Endodermal cell (in vitro differentiated cells): ENCODE measurements at regions not wholly inside any gene's neighbourhood (a gene's known extent, or its start where the extent isn't known, plus 50 kb on each side); places are given as distances from the start of the nearest gene placed in this dataset.

Experiments
- DNase-seq: peaks from one replicate; pipeline ENCODE4 v3.0.0-alpha.2; 2017
- H3K27ac ChIP-seq: 2 replicates; pipeline ENCODE4 v1.5.1; 2013; ENCODE audit warnings: mild to moderate bottlenecking, low read depth, low read length, moderate library complexity
- H3K27me3 ChIP-seq: 2 replicates; pipeline ENCODE4 v1.6.1; 2013; ENCODE audit warnings: mild to moderate bottlenecking, low read length, moderate library complexity; ENCODE audit not compliant: insufficient read depth, control insufficient read depth, poor library complexity, severe bottlenecking
- H3K36me3 ChIP-seq: 2 replicates; pipeline ENCODE4 v1.7.0; 2013; ENCODE audit warnings: mild to moderate bottlenecking, low read length, moderate library complexity; ENCODE audit not compliant: control insufficient read depth, insufficient read depth
- H3K4me1 ChIP-seq: one replicate; pipeline ENCODE4 v1.7.0; 2013; ENCODE audit warnings: low read length; ENCODE audit not compliant: control insufficient read depth, insufficient read depth
- H3K4me3 ChIP-seq: 2 replicates; pipeline ENCODE4 v1.5.1; 2013; ENCODE audit warnings: mild to moderate bottlenecking, low read length, moderate library complexity
- H3K9ac ChIP-seq: 2 replicates; pipeline ENCODE4 v1.6.1; 2013; ENCODE audit warnings: mild to moderate bottlenecking, low read length, moderate library complexity; ENCODE audit not compliant: poor library complexity, severe bottlenecking; ENCODE audit errors: extremely low read depth
- H3K9me3 ChIP-seq: 2 replicates; pipeline ENCODE4 v1.6.1; 2013; ENCODE audit warnings: mild to moderate bottlenecking, low read length, moderate library complexity; ENCODE audit not compliant: control insufficient read depth
- H3K27ac Mint-ChIP-seq: 2 replicates; pipeline ENCODE4 v1.8.0; 2020; ENCODE audit warnings: mixed read lengths
- H3K27me3 Mint-ChIP-seq: 2 replicates; pipeline ENCODE4 v1.8.0; 2021; ENCODE audit warnings: mild to moderate bottlenecking, mixed read lengths; ENCODE audit not compliant: insufficient read depth
- H3K36me3 Mint-ChIP-seq: 2 replicates; pipeline ENCODE4 v1.8.0; 2020; ENCODE audit warnings: low read depth, mixed read lengths
- H3K4me1 Mint-ChIP-seq: 2 replicates; pipeline ENCODE4 v1.8.0; 2020; ENCODE audit warnings: mixed read lengths
- H3K4me3 Mint-ChIP-seq: 2 replicates; pipeline ENCODE4 v1.8.0; 2020; ENCODE audit warnings: mild to moderate bottlenecking, moderate library complexity, mixed read lengths
- H3K9me3 Mint-ChIP-seq: 2 replicates; pipeline ENCODE4 v1.8.0; 2020; ENCODE audit warnings: mild to moderate bottlenecking, mixed read lengths
- CTCF ChIP-seq: fragments of 200-600 bp; sonication (generic); conservative IDR thresholded peaks from 2 replicates; pipeline ENCODE4 v1.5.0; 2021; ENCODE audit warnings: antibody characterized with exemption, mild to moderate bottlenecking
- WGBS, 2 experiments: methylation state at CpG; one replicate each; pipeline versions ENCODE4 v1.1.5 to v1.1.7; 2013; ENCODE audit warnings: missing lambda C conversion rate in 2 of 2, mixed read lengths in 1 of 2; ENCODE audit not compliant: insufficient coverage in 1 of 2, insufficient read length in 1 of 2; 5-methylcytosine and 5-hydroxymethylcytosine counted together

GRCh38 chr5:25107853-25108252 is 463.1 kb upstream of the CDH10 start:
- peaks cover 1% of the 10 kb centered on the region for H3K4me1 Mint-ChIP-seq
- TF ChIP-seq CTCF, result no peak
- no peak overlapping the region for H3K27ac Mint-ChIP-seq
- no peak overlapping the region for H3K9ac ChIP-seq
- no peaks in the 10 kb centered on the region for H3K27me3 Mint-ChIP-seq
- H3K36me3 Mint-ChIP-seq, result no peaks in the 10 kb centered on the region
- H3K9me3 Mint-ChIP-seq, result no peaks in the 10 kb centered on the region
- no peak overlapping the region for H3K27ac ChIP-seq
- H3K4me1 ChIP-seq, result no peaks in the 10 kb centered on the region
- 81 to 86% methylated on average over 2 to 4 of the region's 4 CpGs for WGBS, 2 experiments
- no peak for DNase-seq
- H3K4me3 ChIP-seq, result no peak overlapping the region
- H3K27me3 ChIP-seq, result no peaks in the 10 kb centered on the region
- H3K36me3 ChIP-seq, result no peaks in the 10 kb centered on the region
- peaks cover 2% of the 10 kb centered on the region for H3K9me3 ChIP-seq
- no peak overlapping the region for H3K4me3 Mint-ChIP-seq

- H3K27me3 Mint-ChIP-seq, result no peaks in the 10 kb centered on the region
- WGBS, 2 experiments, result no CpG with 5 or more reads among the region's 3 CpGs
- no peaks in the 10 kb centered on the region for H3K9me3 Mint-ChIP-seq
- Histone ChIP-seq H3K9me3 (no peaks in the 10 kb centered on the region), H3K4me3 (no peak overlapping the region), H3K27ac (no peak overlapping the region), H3K27me3 (no peaks in the 10 kb centered on the region), H3K4me1 (no peaks in the 10 kb centered on the region), H3K9ac (no peak overlapping the region), H3K36me3 (no peaks in the 10 kb centered on the region)
- no peak for DNase-seq
- H3K4me3 Mint-ChIP-seq, result no peak overlapping the region
- no peaks in the 10 kb centered on the region for H3K36me3 Mint-ChIP-seq
- no peaks in the 10 kb centered on the region for H3K4me1 Mint-ChIP-seq
- no peak overlapping the region for H3K27ac Mint-ChIP-seq
- no peak for TF ChIP-seq CTCF
Observed at GRCh38 chr5:25099538-25099937, 454.8 kb upstream of the CDH10 start.

GRCh38 chr5:25095261-25095660 is 450.5 kb upstream of the CDH10 start:
- H3K9me3 ChIP-seq, result no peaks in the 10 kb centered on the region
- no peaks in the 10 kb centered on the region for H3K27me3 ChIP-seq
- H3K36me3 ChIP-seq, result no peaks in the 10 kb centered on the region
- Mint-ChIP-seq H3K27ac (no peak overlapping the region), H3K27me3 (no peaks in the 10 kb centered on the region), H3K36me3 (no peaks in the 10 kb centered on the region), H3K4me3 (no peak overlapping the region), H3K4me1 (no peaks in the 10 kb centered on the region), H3K9me3 (no peaks in the 10 kb centered on the region)
- 89 to 100% methylated on average over 1 to 2 of the region's 2 CpGs for WGBS, 2 experiments
- H3K4me3 ChIP-seq, result no peak overlapping the region
- H3K27ac ChIP-seq, result no peak overlapping the region
- no peaks in the 10 kb centered on the region for H3K4me1 ChIP-seq
- TF ChIP-seq CTCF, result no peak
- no peak for DNase-seq
- H3K9ac ChIP-seq, result no peak overlapping the region
